AG09319 (cell line): ENCODE measurements at regions not wholly inside any gene's neighbourhood (a gene's known extent, or its start where the extent isn't known, plus 50 kb on each side); places are given as distances from the start of the nearest gene placed in this dataset.

ENCODE experiments used
- DNase-seq: peaks from one replicate; pipeline ENCODE4 v3.0.0-alpha.2; 2010; ENCODE audit warnings: low read depth; ENCODE audit errors: extremely low read depth
- CTCF ChIP-seq: IDR thresholded peaks from 2 replicates; pipeline ENCODE4 v1.5.1; 2011; ENCODE audit warnings: low read depth, mild to moderate bottlenecking, inconsistent platforms, low read length, moderate library complexity

GRCh38 chr13:109622006-109622405, 164.4 kb downstream of the IRS2 start:
- no peak for TF ChIP-seq CTCF
- DNase-seq = no peak

GRCh38 chr13:109615721-109616420, 170.5 kb downstream of the IRS2 start:
- DNase-seq = no peak
- TF ChIP-seq CTCF = no peak

GRCh38 chr13:109611912-109612691, 174.3 kb downstream of the IRS2 start:
- no peak for TF ChIP-seq CTCF
- DNase-seq = no peak

GRCh38 chr13:109610517-109610916, 175.9 kb downstream of the IRS2 start:
- no peak for DNase-seq
- peak; percentile 11 for TF ChIP-seq CTCF

GRCh38 chr13:109608503-109608902, 177.9 kb downstream of the IRS2 start:
- TF ChIP-seq CTCF = no peak

GRCh38 chr13:109608059-109608458, 178.3 kb downstream of the IRS2 start:
- DNase-seq = no peak
- no peak for TF ChIP-seq CTCF

More at GRCh38 chr13:109608503-109608902, 177.9 kb downstream of the IRS2 start:
- no peak for DNase-seq

GRCh38 chr13:109606520-109606919, 179.9 kb downstream of the IRS2 start:
- no peak for DNase-seq
- no peak for TF ChIP-seq CTCF
